ENCODE measurements at regions not wholly inside any gene's neighbourhood (a gene's known extent, or its start where the extent isn't known, plus 50 kb on each side); places are given as distances from the start of the nearest gene placed in this dataset.

DNA sequence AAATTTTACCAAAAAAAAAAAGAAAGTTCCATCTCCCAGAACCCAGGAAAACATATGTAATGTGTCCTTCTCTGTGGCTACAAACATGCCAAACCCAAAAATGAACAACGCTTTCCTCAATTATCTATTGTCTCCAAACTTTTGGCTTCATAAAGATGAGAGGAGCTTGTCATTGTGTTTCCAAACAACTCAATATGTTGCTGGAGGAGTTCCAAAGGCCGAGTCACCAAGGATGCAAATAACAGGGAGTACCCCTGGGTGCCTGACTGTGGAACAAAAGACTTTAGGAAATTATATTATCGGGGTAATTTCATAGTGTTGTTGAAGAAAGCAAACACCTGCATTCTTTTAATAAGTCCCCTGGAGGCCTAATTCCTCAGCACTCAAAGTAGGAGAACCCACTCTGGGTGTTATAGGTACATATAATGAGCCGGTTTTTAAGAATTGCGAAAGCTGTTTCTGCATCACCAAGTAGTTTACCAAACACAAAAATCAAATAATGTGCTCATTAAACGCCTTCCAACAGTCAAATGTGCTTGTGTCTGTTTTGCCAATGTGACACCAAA is 206.3 kb upstream of the PRICKLE2 start:
- TF ChIP-seq POLR2A (IDR thresholded peaks at IDR 0.05) = no peak
- no peak for TF ChIP-seq EP300 (IDR thresholded peaks at IDR 0.05)
- TF ChIP-seq, protein P1, sequence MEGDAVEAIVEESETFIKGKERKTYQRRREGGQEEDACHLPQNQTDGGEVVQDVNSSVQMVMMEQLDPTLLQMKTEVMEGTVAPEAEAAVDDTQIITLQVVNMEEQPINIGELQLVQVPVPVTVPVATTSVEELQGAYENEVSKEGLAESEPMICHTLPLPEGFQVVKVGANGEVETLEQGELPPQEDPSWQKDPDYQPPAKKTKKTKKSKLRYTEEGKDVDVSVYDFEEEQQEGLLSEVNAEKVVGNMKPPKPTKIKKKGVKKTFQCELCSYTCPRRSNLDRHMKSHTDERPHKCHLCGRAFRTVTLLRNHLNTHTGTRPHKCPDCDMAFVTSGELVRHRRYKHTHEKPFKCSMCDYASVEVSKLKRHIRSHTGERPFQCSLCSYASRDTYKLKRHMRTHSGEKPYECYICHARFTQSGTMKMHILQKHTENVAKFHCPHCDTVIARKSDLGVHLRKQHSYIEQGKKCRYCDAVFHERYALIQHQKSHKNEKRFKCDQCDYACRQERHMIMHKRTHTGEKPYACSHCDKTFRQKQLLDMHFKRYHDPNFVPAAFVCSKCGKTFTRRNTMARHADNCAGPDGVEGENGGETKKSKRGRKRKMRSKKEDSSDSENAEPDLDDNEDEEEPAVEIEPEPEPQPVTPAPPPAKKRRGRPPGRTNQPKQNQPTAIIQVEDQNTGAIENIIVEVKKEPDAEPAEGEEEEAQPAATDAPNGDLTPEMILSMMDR (IDR thresholded peaks at IDR 0.05) = no peak
- Histone ChIP-seq H3K9me3 (peaks cover 0 to 16% (median 0%) of the 10 kb centered on the region in 4 donors), H3K4me1 (no peaks in the 10 kb centered on the region), H3K27ac (no peak overlapping the region), H3K27me3 (no peaks in the 10 kb centered on the region), H3K4me3 (no peak overlapping the region), H3K36me3 (no peaks in the 10 kb centered on the region)
- no peak for DNase-seq (ENCODE audit: low spot score in 2 of 2)
- WGBS, 2 donors = 54 to 58% methylated on average over 6 of the region's 6 CpGs

DNA sequence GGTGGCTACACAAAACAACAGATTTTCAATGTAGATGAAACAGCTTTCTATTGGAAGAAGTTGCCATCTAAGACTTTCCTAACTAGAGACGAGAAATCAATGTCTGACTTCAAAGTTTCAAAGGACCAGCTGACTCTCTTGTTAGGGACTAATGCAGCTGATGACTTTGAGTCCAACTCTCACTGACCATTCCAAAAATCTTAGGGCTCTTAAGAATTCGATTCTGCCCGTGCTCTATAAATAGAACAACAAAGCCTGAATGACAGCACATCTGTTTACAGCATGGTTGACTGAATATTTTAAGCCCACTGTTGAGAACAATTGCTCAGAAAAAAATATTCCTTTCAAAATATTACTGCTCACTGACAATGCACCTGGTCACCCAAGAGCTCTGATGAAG is 202.4 kb upstream of the PRICKLE2 start:
- Histone ChIP-seq H3K4me1 (no peaks in the 10 kb centered on the region), H3K27ac (no peak overlapping the region), H3K4me3 (no peak overlapping the region), H3K9me3 (peaks cover 0 to 5% (median 0%) of the 10 kb centered on the region in 4 donors), H3K36me3 (no peaks in the 10 kb centered on the region), H3K27me3 (no peaks in the 10 kb centered on the region)
- no peak for DNase-seq (ENCODE audit: low spot score in 2 of 2)
- 76 to 84% methylated on average over 3 of the region's 3 CpGs for WGBS, 2 donors
- TF ChIP-seq, protein P1 (IDR thresholded peaks at IDR 0.05) = no peak
- TF ChIP-seq EP300 (IDR thresholded peaks at IDR 0.05) = no peak
- TF ChIP-seq POLR2A (IDR thresholded peaks at IDR 0.05) = no peak

DNA sequence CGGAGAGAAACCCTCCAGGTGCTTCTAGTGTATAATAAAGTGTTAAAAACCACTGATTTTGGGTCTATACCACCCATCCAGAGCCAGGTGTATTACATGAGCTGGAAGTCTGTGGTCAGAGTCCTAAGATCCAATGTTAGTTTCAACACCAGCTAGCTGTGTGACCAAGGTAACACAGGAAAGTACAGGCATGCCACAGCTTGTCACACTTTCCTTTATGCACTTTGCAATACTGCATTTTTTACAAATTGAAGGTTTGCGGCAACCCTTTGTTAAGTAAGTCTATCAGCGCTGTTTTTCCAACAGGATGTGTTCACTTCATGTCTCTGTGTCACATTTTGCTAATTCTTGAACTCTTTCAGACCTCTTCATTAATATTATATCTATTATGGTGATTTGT is 201.3 kb upstream of the PRICKLE2 start:
- H3K27ac ChIP-seq = no peak overlapping the region
- H3K4me1 ChIP-seq = no peaks in the 10 kb centered on the region
- TF ChIP-seq POLR2A (IDR thresholded peaks at IDR 0.05) = no peak
- TF ChIP-seq, protein P1 (IDR thresholded peaks at IDR 0.05) = no peak
- no peak for TF ChIP-seq EP300 (IDR thresholded peaks at IDR 0.05)
- H3K36me3 ChIP-seq = no peaks in the 10 kb centered on the region
- WGBS, 2 donors = 92 to 97% methylated on average over 3 of the region's 3 CpGs
- H3K9me3 ChIP-seq = peaks cover 0 to 5% (median 0%) of the 10 kb centered on the region in 4 donors
- no peak overlapping the region for H3K4me3 ChIP-seq
- no peaks in the 10 kb centered on the region for H3K27me3 ChIP-seq
- DNase-seq (ENCODE audit: low spot score in 2 of 2) = no peak

DNA sequence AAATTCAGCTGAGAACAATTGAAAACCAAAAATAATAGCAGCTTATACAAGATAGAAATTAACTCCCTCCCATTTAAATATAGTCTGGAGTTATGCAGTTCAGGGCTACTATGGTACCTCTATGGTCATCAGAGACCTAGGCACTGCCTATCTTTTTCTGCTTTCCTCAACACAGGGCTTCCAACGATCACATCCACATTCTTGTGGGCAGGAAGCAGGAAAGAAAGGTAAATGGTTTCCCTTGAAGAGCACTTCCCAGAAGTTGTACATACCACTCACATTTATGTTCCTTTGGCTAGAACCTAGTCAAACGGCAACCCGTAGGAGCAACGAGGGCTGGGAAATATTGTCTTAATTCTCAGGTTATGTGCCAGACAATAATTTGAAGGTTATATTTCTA is 197.7 kb upstream of the PRICKLE2 start:
- Histone ChIP-seq H3K27ac (no peak overlapping the region), H3K9me3 (no peaks in the 10 kb centered on the region), H3K4me3 (no peak overlapping the region), H3K27me3 (no peaks in the 10 kb centered on the region), H3K4me1 (peaks cover 0 to 3% (median 0%) of the 10 kb centered on the region in 4 donors), H3K36me3 (no peaks in the 10 kb centered on the region)
- DNase-seq (ENCODE audit: low spot score in 2 of 2) = no peak
- WGBS, 2 donors = 69 to 81% methylated on average over 4 of the region's 4 CpGs
- no peak for TF ChIP-seq POLR2A (IDR thresholded peaks at IDR 0.05)
- TF ChIP-seq EP300 (IDR thresholded peaks at IDR 0.05) = no peak
- TF ChIP-seq, protein P1 (IDR thresholded peaks at IDR 0.05) = no peak

DNA sequence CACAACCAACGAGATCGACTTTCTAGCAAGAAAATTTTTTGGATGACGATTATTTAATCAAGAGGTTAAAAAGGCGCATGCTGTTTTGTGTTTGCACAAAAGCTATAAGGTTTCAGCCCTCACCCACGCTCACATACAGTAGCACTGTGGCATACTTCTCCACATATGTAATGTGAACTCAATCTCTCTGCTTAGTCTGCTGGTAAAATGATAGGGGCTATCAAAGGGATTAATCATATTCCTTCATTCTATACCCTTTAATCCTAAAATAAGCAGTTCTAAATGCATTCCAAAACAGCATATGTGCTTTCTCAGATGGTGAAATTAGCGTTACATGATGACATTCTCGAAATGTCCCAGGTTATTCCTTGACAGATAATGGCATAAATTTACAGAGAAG is 196.9 kb upstream of the PRICKLE2 start:
- TF ChIP-seq, protein P1 (IDR thresholded peaks at IDR 0.05) = no peak
- no peak for TF ChIP-seq EP300 (IDR thresholded peaks at IDR 0.05)
- TF ChIP-seq POLR2A (IDR thresholded peaks at IDR 0.05) = no peak
- Histone ChIP-seq H3K36me3 (no peaks in the 10 kb centered on the region), H3K27ac (no peak overlapping the region)

More for the DNA sequence above, 196.9 kb upstream of the PRICKLE2 start:
- Histone ChIP-seq H3K27me3 (no peaks in the 10 kb centered on the region), H3K4me3 (no peak overlapping the region), H3K4me1 (peaks cover 0 to 8% (median 0%) of the 10 kb centered on the region in 4 donors), H3K9me3 (no peaks in the 10 kb centered on the region)
- DNase-seq (ENCODE audit: low spot score in 2 of 2) = no peak
- 46 to 55% methylated on average over 7 of the region's 7 CpGs for WGBS, 2 donors

Data from tibial nerve (tissue), 4 donors.